ENCODE measurements at regions not wholly inside any gene's neighbourhood (a gene's known extent, or its start where the extent isn't known, plus 50 kb on each side); places are given as distances from the start of the nearest gene placed in this dataset.
"Not testable (repeated sequence)": the region's sequence is repeated elsewhere in the genome, so short reads cannot be mapped to it uniquely, and the experiment has no call there.

- no peaks in the 10 kb centered on the region for H3K27me3 ChIP-seq
- no peak overlapping the region for H3K4me3 ChIP-seq
- H3K36me3 ChIP-seq: no peaks in the 10 kb centered on the region
- H3K9ac ChIP-seq (ENCODE audit: low read depth in 2 of 2, low read length in 2 of 2): no peak overlapping the region
- no peak for DNase-seq
- intact Hi-C loops (cut with DNase I): no loop called here
- TF ChIP-seq CTCF (IDR thresholded peaks at IDR 0.05): no peak
- H3K27ac ChIP-seq: no peak overlapping the region
- no peaks in the 10 kb centered on the region for H3K4me1 ChIP-seq
- H3K9me3 ChIP-seq: no peaks in the 10 kb centered on the region
Observed at GRCh38 chr14:25375639-25376038, 325.7 kb upstream of the STXBP6 start.

GRCh38 chr14:25371068-25371467 lies 321.1 kb upstream of the STXBP6 start:
- no peak for DNase-seq
- no peaks in the 10 kb centered on the region for H3K4me1 ChIP-seq
- no peak for TF ChIP-seq CTCF (IDR thresholded peaks at IDR 0.05)
- H3K36me3 ChIP-seq: no peaks in the 10 kb centered on the region
- no peak overlapping the region for H3K27ac ChIP-seq
- no peak overlapping the region for H3K9ac ChIP-seq (ENCODE audit: low read depth in 2 of 2, low read length in 2 of 2)
- intact Hi-C loops (cut with DNase I): no loop called here
- no peaks in the 10 kb centered on the region for H3K27me3 ChIP-seq
- no peak overlapping the region for H3K4me3 ChIP-seq
- no peaks in the 10 kb centered on the region for H3K9me3 ChIP-seq

- H3K9me3 ChIP-seq; intact Hi-C loops (cut with DNase I); H3K27ac ChIP-seq; H3K9ac ChIP-seq (ENCODE audit: low read depth in 2 of 2, low read length in 2 of 2); H3K4me1 ChIP-seq; H3K4me3 ChIP-seq; DNase-seq; H3K36me3 ChIP-seq; H3K27me3 ChIP-seq: not testable (repeated sequence)
Observed at GRCh38 chr14:25370057-25370456, 320.1 kb upstream of the STXBP6 start.

GRCh38 chr14:25358330-25358729 lies 308.4 kb upstream of the STXBP6 start:
- Histone ChIP-seq H3K36me3 (no peaks in the 10 kb centered on the region), H3K27me3 (no peaks in the 10 kb centered on the region), H3K4me3 (no peak overlapping the region), H3K9me3 (no peaks in the 10 kb centered on the region), H3K9ac (ENCODE audit: low read depth in 2 of 2, low read length in 2 of 2) (no peak overlapping the region), H3K27ac (no peak overlapping the region), H3K4me1 (no peaks in the 10 kb centered on the region)
- TF ChIP-seq CTCF (IDR thresholded peaks at IDR 0.05): no peak
- DNase-seq: peak; percentile 50
- intact Hi-C loops (cut with DNase I): no loop called here

- intact Hi-C loops (cut with DNase I): no loop called here
- H3K9ac ChIP-seq (ENCODE audit: low read depth in 2 of 2, low read length in 2 of 2): no peak overlapping the region
- H3K4me1 ChIP-seq: no peaks in the 10 kb centered on the region
- no peak for TF ChIP-seq CTCF (IDR thresholded peaks at IDR 0.05)
- no peak overlapping the region for H3K27ac ChIP-seq
- DNase-seq: no peak
- H3K4me3 ChIP-seq: no peak overlapping the region
- H3K9me3 ChIP-seq: no peaks in the 10 kb centered on the region
- no peaks in the 10 kb centered on the region for H3K36me3 ChIP-seq
- no peaks in the 10 kb centered on the region for H3K27me3 ChIP-seq
Observed at GRCh38 chr14:25351269-25351668, 301.3 kb upstream of the STXBP6 start.

- no peak for DNase-seq
- Histone ChIP-seq H3K4me3 (no peak overlapping the region), H3K27ac (no peak overlapping the region), H3K9me3 (no peaks in the 10 kb centered on the region), H3K27me3 (no peaks in the 10 kb centered on the region), H3K4me1 (no peaks in the 10 kb centered on the region), H3K9ac (ENCODE audit: low read depth in 2 of 2, low read length in 2 of 2) (no peak overlapping the region), H3K36me3 (no peaks in the 10 kb centered on the region)
- intact Hi-C loops (cut with DNase I): no loop called here
- no peak for TF ChIP-seq CTCF (IDR thresholded peaks at IDR 0.05)
Observed at GRCh38 chr14:25350802-25351201, 300.9 kb upstream of the STXBP6 start.

All from colonic mucosa (tissue), 4 donors.